Caco-2 (cell line): ENCODE measurements at regions not wholly inside any gene's neighbourhood (a gene's known extent, or its start where the extent isn't known, plus 50 kb on each side); places are given as distances from the start of the nearest gene placed in this dataset.
"Not testable (repeated sequence)": the region's sequence is repeated elsewhere in the genome, so short reads cannot be mapped to it uniquely, and the experiment has no call there.

Experiments used
- BruUV-seq: library from RNA; stranded (reverse); fragments of 400-500 nt; replicated peaks from 2 replicates; lab custom pipeline; 2021; lab: Mats Ljungman, UMichigan
- CTCF ChIA-PET: fragments of 300-600 bp; sonication (Branson Sonifier 250); formaldehyde crosslinking; loops from one replicate; lab custom pipeline; 2022; ENCODE audit warnings: antibody characterized with exemption; lab: Charles Lee
- POLR2A ChIA-PET: fragments of 300-600 bp; sonication (Branson Sonifier 250); formaldehyde crosslinking; loops from one replicate; lab custom pipeline; 2022; ENCODE audit warnings: antibody characterized with exemption; lab: Charles Lee
- DNase-seq, 2 experiments: peaks; one replicate each; pipeline versions ENCODE4 v3.0.0 to v3.0.0-alpha.2; 2020 to 2022
- H3K27me3 ChIP-seq: replicated peaks from 2 replicates; pipeline ENCODE4 v1.6.0; 2011; ENCODE audit warnings: low read length; ENCODE audit not compliant: control insufficient read depth, insufficient read depth
- H3K36me3 ChIP-seq: 2 replicates; pipeline ENCODE4 v1.5.1; 2011; ENCODE audit warnings: low read length; ENCODE audit not compliant: control insufficient read depth, insufficient read depth
- H3K4me1 ChIP-seq: fragments of 250-450 bp; sonication (Bioruptor Pico); 2 replicates; pipeline ENCODE4 v1.5.1; 2020; ENCODE audit warnings: mild to moderate bottlenecking
- H3K4me3 ChIP-seq: 2 replicates; pipeline ENCODE4 v1.5.1; 2011; ENCODE audit warnings: low read depth, mild to moderate bottlenecking, control low read depth, low read length
- H3K9me3 ChIP-seq: fragments of 250-450 bp; sonication (Bioruptor Pico); 2 replicates; pipeline ENCODE4 v1.5.1; 2020; ENCODE audit warnings: mild to moderate bottlenecking, moderate library complexity
- H3K27ac Mint-ChIP-seq: one replicate; pipeline ENCODE4 v1.8.0; 2022; ENCODE audit warnings: mixed read lengths; ENCODE audit not compliant: unreplicated experiment
- H3K27me3 Mint-ChIP-seq: one replicate; pipeline ENCODE4 v1.8.0; 2022; ENCODE audit warnings: mixed read lengths; ENCODE audit not compliant: insufficient read depth, unreplicated experiment
- H3K36me3 Mint-ChIP-seq: one replicate; pipeline ENCODE4 v1.8.0; 2022; ENCODE audit warnings: mild to moderate bottlenecking, mixed read lengths; ENCODE audit not compliant: insufficient read depth, unreplicated experiment
- H3K4me1 Mint-ChIP-seq: one replicate; pipeline ENCODE4 v1.8.0; 2022; ENCODE audit warnings: low read depth, mixed read lengths; ENCODE audit not compliant: unreplicated experiment
- H3K4me3 Mint-ChIP-seq: one replicate; pipeline ENCODE4 v1.8.0; 2022; ENCODE audit warnings: mild to moderate bottlenecking, moderate library complexity, mixed read lengths; ENCODE audit not compliant: unreplicated experiment
- H3K9me3 Mint-ChIP-seq: one replicate; pipeline ENCODE4 v1.8.0; 2022; ENCODE audit warnings: mixed read lengths; ENCODE audit not compliant: unreplicated experiment
- CTCF ChIP-seq, 2 experiments: fragments of 200-600 bp in 1 of 2; IDR thresholded peaks; 1 replicate in 1 of 2; 2 replicates in 1 of 2; pipeline versions ENCODE4 v1.5.1 to v1.8.0; 2011 to 2022; ENCODE audit warnings: antibody characterized with exemption in 1 of 2, control low read depth in 1 of 2, inconsistent platforms in 1 of 2, low read depth in 1 of 2, low read length in 1 of 2, mild to moderate bottlenecking in 1 of 2, moderate library complexity in 1 of 2; ENCODE audit not compliant: insufficient read depth in 1 of 2, severe bottlenecking in 1 of 2, unreplicated experiment in 1 of 2
- intact Hi-C: fragments of 100-400 bp; cut with micrococcal nuclease; formaldehyde crosslinking; loops from one replicate; pipeline ENCODE4 v1.10.0; 2022; ENCODE audit not compliant: unreplicated experiment

- Histone ChIP-seq H3K9me3 (no peaks in the 10 kb centered on the region), H3K27me3 (peaks cover 2% of the 10 kb centered on the region), H3K36me3 (no peaks in the 10 kb centered on the region), H3K4me3 (no peak overlapping the region), H3K4me1 (no peaks in the 10 kb centered on the region)
- no peaks in the 10 kb centered on the region for H3K4me1 Mint-ChIP-seq
- ChIA-PET CTCF (no interaction called here), POLR2A (no interaction called here)
- no peaks in the 10 kb centered on the region for H3K9me3 Mint-ChIP-seq
- no peak for TF ChIP-seq CTCF (IDR thresholded peaks at IDR 0.05; ENCODE audit: insufficient read depth in 1 of 2, low read depth in 1 of 2, low read length in 1 of 2, severe bottlenecking in 1 of 2, unreplicated experiment in 1 of 2)
- intact Hi-C loops = no loop called here
- H3K4me3 Mint-ChIP-seq = no peak overlapping the region
- H3K27me3 Mint-ChIP-seq = peaks cover 16% of the 10 kb centered on the region
- no TSS peak for BruUV-seq
- H3K36me3 Mint-ChIP-seq = no peaks in the 10 kb centered on the region
- H3K27ac Mint-ChIP-seq = no peak overlapping the region
- DNase-seq = no peak
Observed at GRCh38 chr17:56724664-56725063, 109.1 kb downstream of the C17orf67 start.

GRCh38 chr17:56725144-56725543, 108.6 kb downstream of the C17orf67 start:
- Mint-ChIP-seq H3K27ac (no peak overlapping the region), H3K27me3 (peaks cover 15% of the 10 kb centered on the region), H3K36me3 (no peaks in the 10 kb centered on the region), H3K4me3 (no peak overlapping the region), H3K9me3 (no peaks in the 10 kb centered on the region), H3K4me1 (no peaks in the 10 kb centered on the region)
- Histone ChIP-seq H3K4me3 (no peak overlapping the region), H3K9me3 (no peaks in the 10 kb centered on the region), H3K4me1 (no peaks in the 10 kb centered on the region), H3K27me3 (peaks cover 2% of the 10 kb centered on the region), H3K36me3 (no peaks in the 10 kb centered on the region)
- no peak for DNase-seq
- ChIA-PET POLR2A (no interaction called here), CTCF (no interaction called here)
- no TSS peak for BruUV-seq
- intact Hi-C loops = no loop called here
- no peak for TF ChIP-seq CTCF (IDR thresholded peaks at IDR 0.05; ENCODE audit: insufficient read depth in 1 of 2, low read depth in 1 of 2, low read length in 1 of 2, severe bottlenecking in 1 of 2, unreplicated experiment in 1 of 2)

GRCh38 chr17:56727876-56728617, 105.7 kb downstream of the C17orf67 start:
- H3K36me3 ChIP-seq = no peaks in the 10 kb centered on the region
- H3K4me3 ChIP-seq = no peak overlapping the region
- no peak for TF ChIP-seq CTCF (IDR thresholded peaks at IDR 0.05; ENCODE audit: insufficient read depth in 1 of 2, low read depth in 1 of 2, low read length in 1 of 2, severe bottlenecking in 1 of 2, unreplicated experiment in 1 of 2)
- CTCF ChIA-PET = no interaction called here
- Mint-ChIP-seq H3K9me3 (no peaks in the 10 kb centered on the region), H3K4me3 (no peak overlapping the region), H3K4me1 (no peaks in the 10 kb centered on the region), H3K27me3 (peaks cover 18% of the 10 kb centered on the region), H3K27ac (no peak overlapping the region), H3K36me3 (no peaks in the 10 kb centered on the region)
- BruUV-seq = no TSS peak
- H3K9me3 ChIP-seq = no peaks in the 10 kb centered on the region
- H3K27me3 ChIP-seq = no peaks in the 10 kb centered on the region; the same call in 1 of the 2 replicates
- DNase-seq = no peak
- no peaks in the 10 kb centered on the region for H3K4me1 ChIP-seq
- POLR2A ChIA-PET = no interaction called here
- intact Hi-C loops = no loop called here

DNA sequence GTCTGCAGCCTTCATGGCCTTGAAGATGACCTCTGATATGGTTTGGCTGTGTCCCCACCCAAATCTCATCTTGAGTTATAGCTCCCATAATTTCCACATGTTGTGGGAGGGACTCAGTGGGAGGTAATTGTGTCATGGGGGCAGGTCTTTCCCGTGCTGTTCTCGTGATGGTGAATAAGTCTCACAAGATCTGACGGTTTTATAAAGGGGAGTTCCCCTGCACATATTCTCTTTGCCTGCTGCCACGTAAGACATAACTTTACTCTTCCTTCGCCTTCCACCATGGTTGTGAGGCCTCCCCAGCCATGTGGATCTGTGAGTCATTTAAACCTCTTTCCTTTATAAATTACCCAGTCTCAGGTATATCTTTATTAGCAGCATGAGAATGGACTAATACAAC, 102.6 kb downstream of the C17orf67 start:
- not testable (repeated sequence) for H3K27ac Mint-ChIP-seq

More for the DNA sequence above, 102.6 kb downstream of the C17orf67 start:
- H3K4me3 ChIP-seq, intact Hi-C loops, H3K4me1 Mint-ChIP-seq, H3K4me1 ChIP-seq, CTCF ChIA-PET, POLR2A ChIA-PET, H3K4me3 Mint-ChIP-seq, BruUV-seq, H3K9me3 Mint-ChIP-seq, H3K27me3 ChIP-seq, H3K9me3 ChIP-seq, DNase-seq, H3K36me3 ChIP-seq, H3K27me3 Mint-ChIP-seq, H3K36me3 Mint-ChIP-seq: not testable (repeated sequence)
